PC-3 (cell line): ENCODE measurements at regions not wholly inside any gene's neighbourhood (a gene's known extent, or its start where the extent isn't known, plus 50 kb on each side); places are given as distances from the start of the nearest gene placed in this dataset.

Experiments used
- ATAC-seq: fragments of 200-7000 bp; cut with Tn5 transposase; 2 replicates; pipeline ENCODE4 v1.9.1; 2020; ENCODE audit warnings: mild to moderate bottlenecking, moderate library complexity
- BruUV-seq: library from RNA; stranded (reverse); fragments of 400-500 nt; replicated peaks from 2 replicates; lab custom pipeline; 2021; lab: Mats Ljungman, UMichigan
- CTCF ChIA-PET: fragments of 300-600 bp; sonication (Branson Sonifier 250); formaldehyde crosslinking; loops from one replicate; lab custom pipeline; 2022; ENCODE audit warnings: antibody characterized with exemption; lab: Charles Lee
- POLR2A ChIA-PET: fragments of 300-600 bp; sonication (Branson Sonifier 250); formaldehyde crosslinking; loops from one replicate; lab custom pipeline; 2022; ENCODE audit warnings: antibody characterized with exemption; ENCODE audit not compliant: unreplicated experiment; lab: Charles Lee
- DNase-seq: peaks from one replicate; pipeline ENCODE4 v3.0.0-alpha.2; 2015
- H2AFZ ChIP-seq: fragments of 300-600 bp; sonication (generic); 2 replicates; pipeline ENCODE4 v1.6.0; 2016; ENCODE audit warnings: antibody characterized with exemption, low read length
- H3F3A ChIP-seq: fragments of 300-600 bp; sonication (generic); one replicate; pipeline ENCODE4 v1.6.0; 2017; ENCODE audit warnings: antibody characterized with exemption, low read length, control low read depth, mild to moderate bottlenecking; ENCODE audit not compliant: unreplicated experiment
- H3K27ac ChIP-seq: fragments of 300-600 bp; sonication (generic); 2 replicates; pipeline ENCODE4 v1.5.1; 2016; ENCODE audit warnings: mild to moderate bottlenecking, low read length
- H3K27me3 ChIP-seq: fragments of 300-600 bp; sonication (generic); 2 replicates; pipeline ENCODE4 v1.6.1; 2016; ENCODE audit warnings: low read length, mixed read lengths
- H3K36me3 ChIP-seq: fragments of 300-600 bp; sonication (generic); 2 replicates; pipeline ENCODE4 v1.6.1; 2016; ENCODE audit warnings: low read depth, mixed run types, low read length, mixed read lengths
- H3K4me1 ChIP-seq: fragments of 300-600 bp; sonication (generic); 2 replicates; pipeline ENCODE4 v1.5.1; 2016; ENCODE audit warnings: low read length; ENCODE audit not compliant: insufficient read depth
- H3K4me2 ChIP-seq: fragments of 300-600 bp; sonication (generic); 2 replicates; pipeline ENCODE4 v1.6.0; 2016; ENCODE audit warnings: low read length
- H3K4me3 ChIP-seq: fragments of 300-600 bp; sonication (generic); 2 replicates; pipeline ENCODE4 v1.5.1; 2016; ENCODE audit warnings: mild to moderate bottlenecking, low read length, mixed read lengths
- H3K79me2 ChIP-seq: fragments of 300-600 bp; sonication (generic); 2 replicates; pipeline ENCODE4 v1.6.1; 2017; ENCODE audit warnings: low read length, mixed read lengths
- H3K9ac ChIP-seq: fragments of 300-600 bp; sonication (generic); 2 replicates; pipeline ENCODE4 v1.6.0; 2016; ENCODE audit warnings: mild to moderate bottlenecking, low read length
- H3K9me2 ChIP-seq: fragments of 300-600 bp; sonication (generic); replicated peaks from 2 replicates; pipeline ENCODE4 v1.6.1; 2016; ENCODE audit warnings: mixed run types, low read length, mixed read lengths
- H3K9me3 ChIP-seq: fragments of 300-600 bp; sonication (generic); 2 replicates; pipeline ENCODE4 v1.6.1; 2016; ENCODE audit warnings: low read length, mixed read lengths
- H4K20me1 ChIP-seq: fragments of 300-600 bp; sonication (generic); 2 replicates; pipeline ENCODE4 v1.6.1; 2016; ENCODE audit warnings: low read length, mixed read lengths
- CTCF ChIP-seq: fragments of 300-600 bp; sonication (generic); conservative IDR thresholded peaks from 2 replicates; pipeline ENCODE4 v1.5.1; 2017; ENCODE audit warnings: antibody characterized with exemption, low read depth, mild to moderate bottlenecking, low read length
- EZH2 ChIP-seq: fragments of 300-600 bp; sonication (generic); IDR thresholded peaks from one replicate; pipeline ENCODE4 v1.6.1; 2017; ENCODE audit warnings: antibody characterized with exemption, mild to moderate bottlenecking, low read length; ENCODE audit not compliant: unreplicated experiment
- EZH2phosphoT487 ChIP-seq: fragments of 300-600 bp; sonication (generic); IDR thresholded peaks from 2 replicates; pipeline ENCODE4 v1.6.1; 2018; ENCODE audit warnings: mild to moderate bottlenecking, antibody characterized with exemption, low read length, borderline replicate concordance
- intact Hi-C: fragments of 100-400 bp; cut with micrococcal nuclease; formaldehyde crosslinking; loops from 2 replicates; pipeline ENCODE4 v1.9.0; 2023

GRCh38 chr6:22779062-22779461 lies 209.7 kb downstream of the HDGFL1 start:
- no peak for ATAC-seq

GRCh38 chr6:22783931-22784330 lies 214.6 kb downstream of the HDGFL1 start:
- no peaks in the 10 kb centered on the region for H3K36me3 ChIP-seq
- no peak overlapping the region for H3K27ac ChIP-seq
- H3K9me3 ChIP-seq: no peaks in the 10 kb centered on the region
- no peaks in the 10 kb centered on the region for H3K9me2 ChIP-seq
- no peaks in the 10 kb centered on the region for H3K79me2 ChIP-seq
- no TSS peak for BruUV-seq
- intact Hi-C loops: no loop called here
- H3K4me2 ChIP-seq: no peak overlapping the region
- TF ChIP-seq CTCF (no peak), EZH2 (no peak), EZH2phosphoT487 (no peak)
- no peak overlapping the region for H3K9ac ChIP-seq
- H3F3A ChIP-seq: no peaks in the 10 kb centered on the region
- no peak overlapping the region for H3K4me3 ChIP-seq
- no peaks in the 10 kb centered on the region for H3K4me1 ChIP-seq
- H3K27me3 ChIP-seq: no peaks in the 10 kb centered on the region
- ChIA-PET POLR2A (no interaction called here), CTCF (no interaction called here)
- no peak for ATAC-seq
- no peak for DNase-seq
- H2AFZ ChIP-seq: no peak overlapping the region
- H4K20me1 ChIP-seq: no peaks in the 10 kb centered on the region

More at GRCh38 chr6:22779062-22779461, 209.7 kb downstream of the HDGFL1 start:
- TF ChIP-seq EZH2phosphoT487: no peak
- no peak for TF ChIP-seq EZH2
- no peak for TF ChIP-seq CTCF
- Histone ChIP-seq H3K4me1 (no peaks in the 10 kb centered on the region), H3K9ac (no peak overlapping the region), H3K4me3 (no peak overlapping the region), H2AFZ (no peak overlapping the region), H3K27ac (no peak overlapping the region), H3F3A (no peaks in the 10 kb centered on the region), H3K9me2 (no peaks in the 10 kb centered on the region), H4K20me1 (no peaks in the 10 kb centered on the region), H3K27me3 (no peaks in the 10 kb centered on the region), H3K36me3 (no peaks in the 10 kb centered on the region; the same call in 1 of the 2 replicates), H3K9me3 (0 out of 2 replicates have a peak, but pooled peaks cover 7% of the 10 kb centered on the region), H3K4me2 (no peak overlapping the region), H3K79me2 (no peaks in the 10 kb centered on the region)
- DNase-seq: no peak
- BruUV-seq: no TSS peak
- CTCF ChIA-PET: no interaction called here
- intact Hi-C loops: no loop called here
- POLR2A ChIA-PET: no interaction called here

GRCh38 chr6:22784601-22785410 lies 215.4 kb downstream of the HDGFL1 start:
- intact Hi-C loops: no loop called here
- no peak overlapping the region for H2AFZ ChIP-seq
- no TSS peak for BruUV-seq

More at GRCh38 chr6:22784601-22785410, 215.4 kb downstream of the HDGFL1 start:
- no peak overlapping the region for H3K4me3 ChIP-seq
- no peaks in the 10 kb centered on the region for H3K27me3 ChIP-seq
- no peaks in the 10 kb centered on the region for H3F3A ChIP-seq
- DNase-seq: no peak
- H3K9ac ChIP-seq: no peak overlapping the region
- no peaks in the 10 kb centered on the region for H3K9me3 ChIP-seq
- no peaks in the 10 kb centered on the region for H3K36me3 ChIP-seq
- no peak overlapping the region for H3K27ac ChIP-seq
- POLR2A ChIA-PET: no interaction called here
- no peaks in the 10 kb centered on the region for H4K20me1 ChIP-seq
- no peaks in the 10 kb centered on the region for H3K4me1 ChIP-seq
- no peaks in the 10 kb centered on the region for H3K9me2 ChIP-seq
- no peak for ATAC-seq
- no peak overlapping the region for H3K4me2 ChIP-seq
- CTCF ChIA-PET: no interaction called here
- no peak for TF ChIP-seq EZH2phosphoT487
- TF ChIP-seq CTCF: no peak
- TF ChIP-seq EZH2: no peak
- no peaks in the 10 kb centered on the region for H3K79me2 ChIP-seq
